ENCODE measurements at regions not wholly inside any gene's neighbourhood (a gene's known extent, or its start where the extent isn't known, plus 50 kb on each side); places are given as distances from the start of the nearest gene placed in this dataset.

DNA sequence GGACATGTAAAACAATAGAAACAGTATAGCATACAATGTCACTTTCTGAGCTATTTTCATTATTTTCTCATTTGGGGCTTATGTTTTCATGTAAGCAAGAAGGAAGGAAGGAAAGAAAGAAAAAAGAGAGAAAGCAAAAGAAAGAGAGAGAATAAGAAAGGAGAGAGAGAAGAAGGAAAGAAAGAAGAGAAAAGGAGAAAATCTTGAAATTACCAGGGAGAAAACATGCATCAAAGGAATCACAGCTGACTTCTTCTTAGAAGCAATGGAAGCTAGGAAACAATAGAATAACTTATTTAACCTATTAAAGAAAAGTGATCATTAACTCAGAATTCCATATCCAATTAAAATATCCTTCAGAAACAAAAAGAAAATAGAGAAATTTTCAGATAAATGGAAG lies 471.5 kb downstream of the OCA2 start:
- TF ChIP-seq, protein P1, sequence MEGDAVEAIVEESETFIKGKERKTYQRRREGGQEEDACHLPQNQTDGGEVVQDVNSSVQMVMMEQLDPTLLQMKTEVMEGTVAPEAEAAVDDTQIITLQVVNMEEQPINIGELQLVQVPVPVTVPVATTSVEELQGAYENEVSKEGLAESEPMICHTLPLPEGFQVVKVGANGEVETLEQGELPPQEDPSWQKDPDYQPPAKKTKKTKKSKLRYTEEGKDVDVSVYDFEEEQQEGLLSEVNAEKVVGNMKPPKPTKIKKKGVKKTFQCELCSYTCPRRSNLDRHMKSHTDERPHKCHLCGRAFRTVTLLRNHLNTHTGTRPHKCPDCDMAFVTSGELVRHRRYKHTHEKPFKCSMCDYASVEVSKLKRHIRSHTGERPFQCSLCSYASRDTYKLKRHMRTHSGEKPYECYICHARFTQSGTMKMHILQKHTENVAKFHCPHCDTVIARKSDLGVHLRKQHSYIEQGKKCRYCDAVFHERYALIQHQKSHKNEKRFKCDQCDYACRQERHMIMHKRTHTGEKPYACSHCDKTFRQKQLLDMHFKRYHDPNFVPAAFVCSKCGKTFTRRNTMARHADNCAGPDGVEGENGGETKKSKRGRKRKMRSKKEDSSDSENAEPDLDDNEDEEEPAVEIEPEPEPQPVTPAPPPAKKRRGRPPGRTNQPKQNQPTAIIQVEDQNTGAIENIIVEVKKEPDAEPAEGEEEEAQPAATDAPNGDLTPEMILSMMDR (conservative IDR thresholded peaks at IDR 0.05; ENCODE audit: low read length): no peak
- no peak for DNase-seq (ENCODE audit: low read depth)

DNA sequence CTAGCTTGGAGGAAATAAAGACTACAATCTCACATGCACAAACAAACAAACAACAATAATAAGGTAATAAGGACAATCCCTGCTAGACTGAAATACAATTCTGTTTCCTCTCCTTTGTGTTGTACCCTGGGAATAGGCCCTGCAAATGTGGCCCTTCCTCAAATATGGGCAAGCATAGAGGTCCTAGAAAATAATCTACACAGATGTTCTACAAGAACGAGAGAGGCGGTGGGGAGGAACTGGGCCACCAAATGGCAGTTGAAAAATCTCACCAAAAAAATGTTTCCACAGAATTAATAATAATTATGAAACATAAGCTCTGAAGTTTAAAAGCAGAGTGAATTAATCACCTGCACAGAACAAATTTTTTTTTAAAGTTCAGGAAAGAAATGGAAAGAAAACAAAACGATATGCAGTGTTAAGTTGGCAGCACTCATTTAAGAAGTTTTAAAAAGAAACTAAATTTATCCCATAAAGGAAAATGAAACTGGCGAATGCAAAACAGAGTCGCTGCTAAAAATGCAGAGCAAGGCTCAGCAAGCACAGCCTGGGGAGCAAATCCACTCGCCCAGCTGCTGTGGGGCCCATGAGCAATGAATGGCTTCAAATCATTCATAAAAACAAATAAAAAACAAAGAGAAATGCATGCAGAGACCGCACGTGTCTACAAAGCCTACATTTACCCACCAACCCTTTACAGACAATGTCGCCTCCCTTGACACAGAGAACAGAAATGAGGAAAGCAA lies 475.4 kb downstream of the OCA2 start:
- no peak overlapping the region for H3K4me3 ChIP-seq (ENCODE audit: low read length)
- TF ChIP-seq, protein P1 (conservative IDR thresholded peaks at IDR 0.05; ENCODE audit: low read length): no peak
- no peak for DNase-seq (ENCODE audit: low read depth)

More for the DNA sequence above, 471.5 kb downstream of the OCA2 start:
- H3K4me3 ChIP-seq (ENCODE audit: low read length): no peak overlapping the region

DNA sequence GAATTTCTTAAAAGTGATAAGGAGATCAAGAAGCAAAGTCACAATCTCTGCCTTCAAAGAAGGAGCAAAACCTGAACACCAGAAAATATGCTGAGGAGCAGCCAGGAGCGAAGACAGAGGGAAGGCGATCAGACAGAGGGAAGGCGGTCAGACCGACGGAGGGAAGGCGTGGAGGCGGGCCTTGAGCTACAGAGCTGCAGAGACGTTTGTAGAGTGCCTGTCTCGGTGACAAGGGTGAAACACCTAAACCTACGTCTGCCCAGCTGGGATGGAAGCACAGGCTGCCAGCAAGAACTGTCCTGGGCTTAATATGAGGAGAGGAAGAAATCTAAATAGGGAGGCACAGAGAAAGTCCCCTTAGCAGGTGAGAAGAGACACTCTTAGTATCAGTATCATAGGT lies 476.0 kb downstream of the OCA2 start:
- no peak overlapping the region for H3K4me3 ChIP-seq (ENCODE audit: low read length)
- TF ChIP-seq, protein P1 (conservative IDR thresholded peaks at IDR 0.05; ENCODE audit: low read length): no peak
- no peak for DNase-seq (ENCODE audit: low read depth)

DNA sequence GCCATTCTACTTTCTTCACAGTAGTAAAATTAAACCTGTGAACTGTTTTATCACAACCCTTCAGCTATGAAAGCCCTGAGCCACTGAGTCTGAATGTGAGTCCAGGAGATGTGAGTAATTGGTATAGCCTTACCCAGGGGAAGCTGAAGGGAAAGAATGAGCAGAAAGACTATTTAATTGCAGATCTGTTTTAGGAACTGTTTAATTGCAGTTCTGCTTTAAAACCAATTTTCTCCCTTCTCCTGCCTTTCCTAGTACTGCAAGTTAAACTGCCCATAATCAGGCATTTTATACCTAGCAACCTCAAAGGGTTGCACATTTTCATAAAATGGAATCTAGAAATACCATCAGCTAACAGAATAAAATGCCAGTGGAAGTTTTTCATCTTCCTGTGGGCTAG lies 476.7 kb downstream of the OCA2 start:
- H3K4me3 ChIP-seq (ENCODE audit: low read length): no peak overlapping the region
- DNase-seq (ENCODE audit: low read depth): no peak
- TF ChIP-seq, protein P1 (conservative IDR thresholded peaks at IDR 0.05; ENCODE audit: low read length): no peak

DNA sequence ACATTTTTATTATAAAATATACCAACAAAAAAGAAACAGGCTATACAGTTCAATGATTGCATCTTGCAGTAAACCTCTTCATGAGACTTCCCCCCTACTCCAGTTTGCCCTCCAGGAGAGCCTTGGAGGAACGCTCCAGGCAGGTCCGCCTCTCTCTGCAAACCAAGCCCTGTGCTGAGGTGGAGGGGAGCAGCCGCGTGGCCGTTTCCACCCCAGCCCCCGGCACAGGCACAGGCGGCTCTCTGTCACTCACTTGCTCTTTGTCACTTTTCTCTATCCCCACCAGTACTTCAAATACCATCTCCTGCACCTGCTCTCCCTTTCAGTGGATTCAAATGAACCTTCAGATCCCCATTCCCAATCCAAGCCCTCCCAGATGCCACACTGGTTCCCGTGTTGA lies 479.9 kb downstream of the OCA2 start:
- no peak overlapping the region for H3K4me3 ChIP-seq (ENCODE audit: low read length)
- TF ChIP-seq, protein P1 (conservative IDR thresholded peaks at IDR 0.05; ENCODE audit: low read length): no peak
- no peak for DNase-seq (ENCODE audit: low read depth)

DNA sequence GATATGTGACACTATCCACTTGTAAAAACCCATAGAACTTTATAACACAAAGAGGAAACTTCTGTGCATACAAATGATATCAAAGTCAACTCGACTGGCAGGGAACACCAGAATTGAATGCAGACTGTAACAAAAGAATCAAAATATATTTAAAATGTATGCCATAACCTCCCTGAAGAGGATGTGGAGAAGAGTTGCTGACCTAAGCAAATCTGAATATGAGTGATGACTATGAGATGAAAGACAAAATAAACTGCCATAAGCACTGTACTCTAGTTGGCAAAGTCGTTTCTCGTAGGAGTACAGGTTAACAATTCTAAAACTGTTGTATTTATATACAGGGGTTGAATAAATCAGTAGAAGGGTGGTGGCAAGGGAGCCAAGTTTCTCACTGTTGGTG lies 482.1 kb downstream of the OCA2 start:
- no peak overlapping the region for H3K4me3 ChIP-seq (ENCODE audit: low read length)
- TF ChIP-seq, protein P1 (conservative IDR thresholded peaks at IDR 0.05; ENCODE audit: low read length): no peak
- no peak for DNase-seq (ENCODE audit: low read depth)

DNA sequence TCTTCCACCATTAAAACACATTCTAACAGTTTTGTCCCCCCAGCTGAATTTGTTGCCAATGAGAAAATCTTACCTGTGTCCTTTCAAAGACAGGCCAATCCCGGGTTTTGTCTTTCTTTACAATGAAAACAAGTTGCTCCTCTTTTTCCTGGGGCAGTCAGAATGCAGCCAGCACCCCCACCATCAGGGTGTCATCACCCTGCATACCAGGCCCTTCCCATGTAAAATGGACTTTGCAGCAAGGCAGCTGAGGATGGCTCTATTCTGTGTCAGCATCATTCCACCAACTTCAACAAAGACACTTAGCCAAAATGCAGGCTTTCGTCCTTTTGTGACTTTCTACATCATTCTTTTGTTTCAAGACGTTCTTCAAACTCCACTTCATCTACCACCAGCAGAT lies 490.9 kb downstream of the OCA2 start:
- H3K4me3 ChIP-seq (ENCODE audit: low read length): no peak overlapping the region
- TF ChIP-seq, protein P1 (conservative IDR thresholded peaks at IDR 0.05; ENCODE audit: low read length): no peak
- DNase-seq (ENCODE audit: low read depth): no peak
